H1 (cell line): ENCODE measurements at regions not wholly inside any gene's neighbourhood (a gene's known extent, or its start where the extent isn't known, plus 50 kb on each side); places are given as distances from the start of the nearest gene placed in this dataset.

Source experiments
- CTCF ChIA-PET: fragments of 300-600 bp; sonication (Branson Sonifier 250); formaldehyde crosslinking; loops from one replicate; lab custom pipeline; 2021; ENCODE audit not compliant: partially characterized antibody; lab: Charles Lee
- POLR2A ChIA-PET: fragments of 300-600 bp; sonication (Branson Sonifier 250); formaldehyde crosslinking; loops from one replicate; lab custom pipeline; 2021; ENCODE audit warnings: inconsistent platforms; ENCODE audit not compliant: partially characterized antibody; lab: Charles Lee
- DNase-seq, 2 experiments: peaks; one replicate each; pipeline versions ENCODE4 v3.0.0 to v3.0.0-alpha.2; 2010 to 2022; ENCODE audit warnings: low spot score in 2 of 2, low read depth in 1 of 2, mixed read lengths in 1 of 2
- FAIRE-seq: peaks from 2 replicates; lab custom pipeline; 2011; peaks lifted over from hg19 to GRCh38; lab: Jason Lieb, UNC
- H2AFZ ChIP-seq: 2 replicates; pipeline ENCODE4 v1.8.1; 2012; ENCODE audit warnings: low read length, inconsistent platforms
- H2AK5ac ChIP-seq: 2 replicates; pipeline ENCODE4 v1.6.1; 2013; ENCODE audit warnings: low read depth, low read length
- H2BK120ac ChIP-seq: replicated peaks from 2 replicates; pipeline ENCODE3; 2013; ENCODE audit warnings: low read depth, low read length, inconsistent platforms
- H2BK12ac ChIP-seq: 2 replicates; pipeline ENCODE4 v1.6.1; 2013; ENCODE audit warnings: low read depth, low read length
- H2BK15ac ChIP-seq: 2 replicates; pipeline ENCODE4 v1.6.1; 2013; ENCODE audit warnings: low read length
- H2BK20ac ChIP-seq: 2 replicates; pipeline ENCODE4 v1.6.1; 2013; ENCODE audit warnings: low read length
- H2BK5ac ChIP-seq: 2 replicates; pipeline ENCODE4 v1.6.1; 2013; ENCODE audit warnings: low read depth, low read length
- H3K14ac ChIP-seq: 2 replicates; pipeline ENCODE4 v1.6.1; 2013; ENCODE audit warnings: inconsistent platforms; ENCODE audit not compliant: insufficient read length
- H3K18ac ChIP-seq: 2 replicates; pipeline ENCODE4 v1.6.1; 2013; ENCODE audit warnings: low read length; ENCODE audit errors: extremely low read depth
- H3K23ac ChIP-seq: 2 replicates; pipeline ENCODE4 v1.6.1; 2013; ENCODE audit warnings: inconsistent platforms; ENCODE audit not compliant: insufficient read length
- H3K23me2 ChIP-seq: 2 replicates; pipeline ENCODE4 v1.6.1; 2013; ENCODE audit warnings: low read depth, low read length
- H3K27ac ChIP-seq: 2 replicates; pipeline ENCODE4 v1.6.1; 2011; ENCODE audit warnings: low read depth, low read length, inconsistent platforms
- H3K27me3 ChIP-seq, 4 experiments: replicated peaks in 1 of 4; 1 replicate in 1 of 4; 2 replicates in 3 of 4; pipeline versions ENCODE4 v1.6.1 to v1.8.1; 2011 to 2013; ENCODE audit warnings: low read length in 3 of 4, mild to moderate bottlenecking in 3 of 4, inconsistent platforms in 2 of 4, mixed read lengths in 2 of 4, moderate library complexity in 1 of 4; ENCODE audit not compliant: control insufficient read depth in 3 of 4, insufficient read depth in 3 of 4; ENCODE audit errors: extremely low read depth in 1 of 4
- H3K36me3 ChIP-seq, 4 experiments: 2 replicates each; pipeline versions ENCODE4 v1.6.1 to v1.8.1; 2011 to 2013; ENCODE audit warnings: mild to moderate bottlenecking in 4 of 4, low read length in 3 of 4, moderate library complexity in 2 of 4, control low read depth in 1 of 4, inconsistent platforms in 1 of 4; ENCODE audit not compliant: insufficient read depth in 4 of 4, control insufficient read depth in 2 of 4
- H3K4ac ChIP-seq: replicated peaks from 2 replicates; pipeline ENCODE3; 2013; ENCODE audit warnings: low read length, low read depth, mixed read lengths, inconsistent platforms; ENCODE audit not compliant: insufficient read length
- H3K4me1 ChIP-seq, 4 experiments: replicated peaks in 1 of 4; 1 replicate in 1 of 4; 2 replicates in 3 of 4; pipeline versions ENCODE4 v1.6.1 to v1.8.1; 2011 to 2013; ENCODE audit warnings: low read length in 3 of 4, inconsistent platforms in 2 of 4, mixed read lengths in 1 of 4; ENCODE audit not compliant: insufficient read depth in 4 of 4, control insufficient read depth in 3 of 4
- H3K4me2 ChIP-seq, 2 experiments: 2 replicates each; pipeline versions ENCODE4 v1.6.1 to v1.8.1; 2011 to 2013; ENCODE audit warnings: low read depth in 2 of 2, low read length in 2 of 2, control low read depth in 1 of 2, inconsistent platforms in 1 of 2, mild to moderate bottlenecking in 1 of 2; ENCODE audit not compliant: insufficient read depth in 1 of 2
- H3K4me3 ChIP-seq, 4 experiments: fragments of 200-600, 300-600 bp in 1 of 4; sonication (generic), shearing (Covaris generic), sonication (Bioruptor Twin) in 1 of 4; 2 replicates each; pipeline versions ENCODE4 v1.5.1 to v1.8.1; 2011 to 2016; ENCODE audit warnings: low read length in 4 of 4, low read depth in 3 of 4, control low read depth in 2 of 4, inconsistent platforms in 2 of 4, mild to moderate bottlenecking in 2 of 4, mixed read lengths in 1 of 4, moderate library complexity in 1 of 4; ENCODE audit not compliant: insufficient read depth in 2 of 4; ENCODE audit errors: extremely low read depth in 1 of 4
- H3K56ac ChIP-seq: replicated peaks from 2 replicates; pipeline ENCODE3; 2013; ENCODE audit warnings: low read depth, mild to moderate bottlenecking, mixed read lengths, low read length, inconsistent platforms; ENCODE audit not compliant: insufficient read length
- H3K79me1 ChIP-seq: 2 replicates; pipeline ENCODE4 v1.6.1; 2013; ENCODE audit warnings: low read depth, low read length, control low read depth
- H3K79me2 ChIP-seq, 2 experiments: 2 replicates each; pipeline versions ENCODE4 v1.6.1 to v1.8.1; 2012 to 2013; ENCODE audit warnings: low read length in 2 of 2, mild to moderate bottlenecking in 2 of 2, inconsistent platforms in 1 of 2; ENCODE audit not compliant: insufficient read depth in 2 of 2, control insufficient read depth in 1 of 2
- H3K9ac ChIP-seq, 4 experiments: replicated peaks in 1 of 4; 1 replicate in 1 of 4; 2 replicates in 3 of 4; pipeline versions ENCODE4 v1.6.1 to v1.8.1; 2011 to 2013; ENCODE audit warnings: low read depth in 3 of 4, low read length in 3 of 4, control low read depth in 2 of 4, mild to moderate bottlenecking in 2 of 4, moderate library complexity in 2 of 4, inconsistent platforms in 1 of 4; ENCODE audit errors: extremely low read depth in 1 of 4
- H3K9me3 ChIP-seq, 2 experiments: 2 replicates each; pipeline versions ENCODE4 v1.6.1 to v1.8.1; 2012 to 2013; ENCODE audit warnings: mild to moderate bottlenecking in 2 of 2, moderate library complexity in 2 of 2, control low read depth in 1 of 2, inconsistent platforms in 1 of 2, low read depth in 1 of 2, low read length in 1 of 2, mixed read lengths in 1 of 2; ENCODE audit not compliant: insufficient read depth in 2 of 2
- H4K20me1 ChIP-seq, 2 experiments: replicated peaks in 1 of 2; 2 replicates each; pipeline versions ENCODE3 to v1.8.1; 2011 to 2013; ENCODE audit warnings: inconsistent platforms in 2 of 2, low read length in 2 of 2, mild to moderate bottlenecking in 1 of 2; ENCODE audit not compliant: insufficient read depth in 2 of 2, control insufficient read depth in 1 of 2
- H4K5ac ChIP-seq: 2 replicates; pipeline ENCODE4 v1.6.1; 2013; ENCODE audit warnings: low read length, low read depth, mixed read lengths, inconsistent platforms; ENCODE audit not compliant: insufficient read length
- H4K8ac ChIP-seq: 2 replicates; pipeline ENCODE4 v1.8.0; 2013; ENCODE audit warnings: mild to moderate bottlenecking, moderate library complexity, low read length, inconsistent platforms; ENCODE audit not compliant: insufficient read depth; ENCODE audit errors: extremely low read depth
- H4K91ac ChIP-seq: replicated peaks from 2 replicates; pipeline ENCODE3; 2013; ENCODE audit warnings: low read length, mixed read lengths, inconsistent platforms; ENCODE audit not compliant: insufficient read length
- BRCA1 ChIP-seq: IDR thresholded peaks from 2 replicates; pipeline ENCODE4 v1.6.1; 2012; ENCODE audit warnings: low read depth, low read length, improper control_type of control experiment
- CEBPB ChIP-seq: IDR thresholded peaks from 2 replicates; pipeline ENCODE4 v1.6.1; 2012; ENCODE audit warnings: low read depth, low read length
- CHD1 ChIP-seq: IDR thresholded peaks from 2 replicates; pipeline ENCODE4 v1.6.1; 2012; ENCODE audit warnings: low read depth, low read length, improper control_type of control experiment
- EP300 ChIP-seq, 2 experiments: IDR thresholded peaks; 1 replicate in 1 of 2; 2 replicates in 1 of 2; pipeline ENCODE4 v1.6.1; 2011 to 2012; ENCODE audit warnings: low read depth in 2 of 2, low read length in 2 of 2, mild to moderate bottlenecking in 2 of 2, borderline replicate concordance in 1 of 2, inconsistent platforms in 1 of 2, moderate library complexity in 1 of 2
- KDM1A ChIP-seq: fragments of 200-600, 300-600 bp; sonication (generic); IDR thresholded peaks from 2 replicates; pipeline ENCODE4 v1.7.1; 2016; ENCODE audit warnings: mild to moderate bottlenecking, low read length, borderline replicate concordance
- POLR2A ChIP-seq, 2 experiments: IDR thresholded peaks; 1 replicate in 1 of 2; 2 replicates in 1 of 2; pipeline ENCODE4 v1.6.1; 2011; ENCODE audit warnings: low read depth in 2 of 2, low read length in 2 of 2, mild to moderate bottlenecking in 2 of 2; ENCODE audit errors: control extremely low read depth in 1 of 2
- POLR2AphosphoS5 ChIP-seq: IDR thresholded peaks from 2 replicates; pipeline ENCODE4 v1.6.1; 2011; ENCODE audit warnings: low read depth, low read length
- SAP30 ChIP-seq: fragments of 300-600 bp; sonication (generic); IDR thresholded peaks from 2 replicates; pipeline ENCODE4 v1.7.1; 2012; ENCODE audit warnings: low read length, moderate library complexity, mild to moderate bottlenecking, inconsistent platforms; ENCODE audit not compliant: insufficient read depth, insufficient replicate concordance
- TAF1 ChIP-seq: IDR thresholded peaks from 2 replicates; pipeline ENCODE4 v1.6.1; 2011; ENCODE audit warnings: mild to moderate bottlenecking, low read depth, low read length
- TCF12 ChIP-seq: IDR thresholded peaks from 2 replicates; pipeline ENCODE4 v1.6.1; 2011; ENCODE audit warnings: low read depth, mild to moderate bottlenecking, low read length
- WGBS, 2 experiments: shearing (Covaris generic) in 1 of 2; methylation state at CpG; one replicate each; pipeline versions ENCODE4 v1.1.6 to v1.1.7; 2013 to 2015; ENCODE audit warnings: low lambda C conversion rate in 2 of 2, mixed read lengths in 2 of 2, inconsistent platforms in 1 of 2, low coverage in 1 of 2, missing lambda C conversion rate in 1 of 2; ENCODE audit not compliant: insufficient replicate concordance in 2 of 2, insufficient coverage in 1 of 2, insufficient read length in 1 of 2; ENCODE audit errors: extremely low coverage in 1 of 2, missing lambda C conversion rate in 1 of 2; 5-methylcytosine and 5-hydroxymethylcytosine counted together
- TF ChIP-seq, protein P1 (sequence below): IDR thresholded peaks from 2 replicates; pipeline ENCODE4 v1.6.1; 2011; ENCODE audit warnings: low read length, improper control_type of control experiment

- no peak overlapping the region for H3K9ac ChIP-seq
- no peak overlapping the region for H2AFZ ChIP-seq
- H2AK5ac ChIP-seq = no peak overlapping the region
- no peak overlapping the region for H3K27ac ChIP-seq
- H3K4me1 ChIP-seq = no peaks in the 10 kb centered on the region
- H3K79me2 ChIP-seq = no peaks in the 10 kb centered on the region
- no peak overlapping the region for H4K91ac ChIP-seq
- WGBS, 2 experiments = 35% methylated on average over 2 of the region's 2 CpGs; no CpG with 5 or more reads in 1 of the 2 experiments
- H2BK120ac ChIP-seq = no peak overlapping the region
- no peak overlapping the region for H3K14ac ChIP-seq
- H3K27me3 ChIP-seq = no peaks in the 10 kb centered on the region
- no peak overlapping the region for H2BK15ac ChIP-seq
- no peak overlapping the region for H3K4me3 ChIP-seq
- FAIRE-seq (no peak), DNase-seq (no peak)
- H4K20me1 ChIP-seq = no peaks in the 10 kb centered on the region
- TF ChIP-seq SAP30 (no peak), TCF12 (no peak), TAF1 (no peak), CEBPB (no peak), POLR2AphosphoS5 (no peak), KDM1A (no peak), EP300 (IDR thresholded peaks at IDR 0.05; ENCODE audit: borderline replicate concordance in 1 of 2, low read depth in 2 of 2, low read length in 2 of 2) (no peak), POLR2A (IDR thresholded peaks at IDR 0.05; ENCODE audit: control extremely low read depth in 1 of 2, low read depth in 2 of 2, low read length in 2 of 2) (no peak), BRCA1 (no peak), CHD1 (no peak)
- TF ChIP-seq, protein P1, sequence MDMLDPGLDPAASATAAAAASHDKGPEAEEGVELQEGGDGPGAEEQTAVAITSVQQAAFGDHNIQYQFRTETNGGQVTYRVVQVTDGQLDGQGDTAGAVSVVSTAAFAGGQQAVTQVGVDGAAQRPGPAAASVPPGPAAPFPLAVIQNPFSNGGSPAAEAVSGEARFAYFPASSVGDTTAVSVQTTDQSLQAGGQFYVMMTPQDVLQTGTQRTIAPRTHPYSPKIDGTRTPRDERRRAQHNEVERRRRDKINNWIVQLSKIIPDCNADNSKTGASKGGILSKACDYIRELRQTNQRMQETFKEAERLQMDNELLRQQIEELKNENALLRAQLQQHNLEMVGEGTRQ = no peak
- no peak overlapping the region for H4K8ac ChIP-seq
- no peak overlapping the region for H3K4ac ChIP-seq
- no peak overlapping the region for H2BK20ac ChIP-seq
- no peaks in the 10 kb centered on the region for H3K36me3 ChIP-seq
- ChIA-PET POLR2A (no interaction called here), CTCF (interaction anchor here (0.8 kb wide), 2 partner anchors 16 to 137 kb away, joined by 3 read pairs; no protein-coding TSS in a partner anchor)
- H3K56ac ChIP-seq = no peak overlapping the region
- no peak overlapping the region for H2BK5ac ChIP-seq
- no peaks in the 10 kb centered on the region for H3K23me2 ChIP-seq
- no peak overlapping the region for H3K23ac ChIP-seq
- no peak overlapping the region for H3K18ac ChIP-seq
- no peaks in the 10 kb centered on the region for H3K79me1 ChIP-seq
- H2BK12ac ChIP-seq = no peak overlapping the region
- no peak overlapping the region for H4K5ac ChIP-seq
- no peak overlapping the region for H3K4me2 ChIP-seq
- H3K9me3 ChIP-seq = no peaks in the 10 kb centered on the region; a peak in 1 of 4 replicates
Observed at GRCh38 chr3:182349051-182349450, 444.3 kb upstream of the ATP11B start.
